C4-2B (cell line): ENCODE measurements at regions not wholly inside any gene's neighbourhood (a gene's known extent, or its start where the extent isn't known, plus 50 kb on each side); places are given as distances from the start of the nearest gene placed in this dataset.

Experiments used
- H3K27ac ChIP-seq: fragments of 450-650 bp; 2 replicates; pipeline ENCODE4 v1.5.1; 2017
- CTCF ChIP-seq: fragments of 450-650 bp; conservative IDR thresholded peaks from 2 replicates; pipeline ENCODE4 v1.5.1; 2017; ENCODE audit warnings: mild to moderate bottlenecking
- ZFX ChIP-seq: fragments of 450-650 bp; IDR thresholded peaks from 2 replicates; pipeline ENCODE4 v1.6.1; 2017

GRCh38 chr9:129410226-129410625 lies 210.7 kb downstream of the C9orf50 start:
- TF ChIP-seq ZFX: no peak
- TF ChIP-seq CTCF: no peak
- H3K27ac ChIP-seq: no peak overlapping the region

- TF ChIP-seq ZFX: no peak
- no peak for TF ChIP-seq CTCF
- H3K27ac ChIP-seq: no peak overlapping the region
These were observed 212.2 kb downstream of the C9orf50 start for GRCh38 chr9:129408535-129409215.

GRCh38 chr9:129407905-129408452 lies 212.9 kb downstream of the C9orf50 start:
- H3K27ac ChIP-seq: no peak overlapping the region
- TF ChIP-seq CTCF (no peak), ZFX (no peak)

DNA sequence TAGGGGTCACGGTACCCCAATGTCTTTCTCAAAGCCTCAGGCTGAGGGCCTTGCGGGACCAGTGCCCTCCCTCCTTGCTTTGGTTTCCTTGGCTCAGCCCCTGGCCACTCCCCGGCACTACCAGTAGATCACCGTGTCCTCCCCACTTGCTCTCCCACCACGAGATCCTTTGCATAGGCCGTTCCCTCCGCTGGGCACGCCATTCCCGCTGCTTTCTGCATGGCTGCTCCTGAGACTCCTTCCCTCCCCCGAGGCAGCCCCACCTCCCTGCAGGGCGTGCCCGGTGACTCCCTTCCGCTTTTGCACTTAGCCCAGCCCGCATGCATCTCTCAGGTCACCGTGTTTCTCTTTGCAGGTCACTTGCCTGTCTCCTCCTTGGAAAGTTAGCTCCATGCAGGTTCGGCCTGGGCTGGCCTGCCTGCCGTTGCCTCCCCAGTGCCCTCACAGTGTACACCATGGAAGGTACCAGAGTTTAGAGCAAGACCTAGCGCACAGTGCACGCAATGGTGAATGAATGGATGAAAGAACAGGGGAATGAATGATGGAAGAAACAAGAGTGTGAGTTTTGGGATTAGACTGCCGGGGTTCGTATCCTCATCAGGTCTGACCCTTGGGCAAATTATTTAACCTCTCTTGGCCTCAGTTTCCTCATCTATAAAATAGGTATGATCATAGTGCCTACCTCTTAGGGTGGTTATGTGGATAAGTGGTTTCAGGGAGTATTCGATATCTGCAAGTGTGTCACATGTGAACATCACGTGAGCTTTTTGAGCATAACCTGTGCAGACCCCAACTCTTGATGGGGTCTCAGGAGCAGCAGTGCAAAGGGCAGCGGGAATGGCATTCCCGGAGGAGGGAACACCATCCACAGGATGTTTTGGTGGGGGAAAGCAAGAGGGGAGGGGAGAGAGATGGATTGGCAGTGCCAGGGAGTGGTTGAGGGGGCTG lies 214.3 kb downstream of the C9orf50 start:
- no peak for TF ChIP-seq CTCF
- TF ChIP-seq ZFX: no peak
- H3K27ac ChIP-seq: no peak overlapping the region

GRCh38 chr9:129405827-129406213 lies 215.1 kb downstream of the C9orf50 start:
- TF ChIP-seq ZFX: no peak
- TF ChIP-seq CTCF: no peak
- H3K27ac ChIP-seq: no peak overlapping the region

GRCh38 chr9:129405089-129405826 lies 215.6 kb downstream of the C9orf50 start:
- TF ChIP-seq CTCF (no peak), ZFX (no peak)
- H3K27ac ChIP-seq: no peak overlapping the region
